SU-DHL-6 (cell line): ENCODE measurements at regions not wholly inside any gene's neighbourhood (a gene's known extent, or its start where the extent isn't known, plus 50 kb on each side); places are given as distances from the start of the nearest gene placed in this dataset.

Experiments
- CTCF ChIP-seq: fragments of 200-600 bp; sonication (generic); IDR thresholded peaks from one replicate; pipeline ENCODE4 v1.5.1; 2017; ENCODE audit warnings: antibody characterized with exemption, mild to moderate bottlenecking, low read length, moderate library complexity; ENCODE audit not compliant: insufficient read depth, poor library complexity, severe bottlenecking
- EZH2phosphoT487 ChIP-seq: fragments of 200-600 bp; sonication (generic), shearing (Covaris generic); conservative IDR thresholded peaks from 2 replicates; pipeline ENCODE4 v1.6.1; 2018; ENCODE audit warnings: mild to moderate bottlenecking, antibody characterized with exemption, low read length, moderate library complexity, mixed read lengths

DNA sequence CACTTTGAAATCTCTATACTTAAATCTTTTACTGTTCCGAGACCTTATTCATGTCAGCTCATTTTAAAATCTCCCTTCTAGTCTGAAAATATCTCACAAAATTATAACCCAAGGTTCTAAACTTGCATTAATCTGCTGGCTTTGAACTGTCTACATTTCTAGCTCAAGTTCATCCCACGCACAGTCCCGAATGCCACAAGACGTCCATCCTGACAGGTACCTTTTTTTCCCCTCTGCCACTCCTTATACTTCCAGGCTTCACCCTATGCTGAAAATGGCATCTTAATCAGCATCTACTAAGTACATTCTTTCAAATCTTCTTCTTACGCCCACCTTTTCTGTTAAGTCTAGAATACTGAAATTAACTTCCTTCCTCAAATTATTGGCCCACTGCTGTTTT, 259.2 kb upstream of the GALNTL6 start:
- TF ChIP-seq CTCF: no peak
- TF ChIP-seq EZH2phosphoT487: no peak
